ENCODE measurements at regions not wholly inside any gene's neighbourhood (a gene's known extent, or its start where the extent isn't known, plus 50 kb on each side); places are given as distances from the start of the nearest gene placed in this dataset.
"Not testable (repeated sequence)": the region's sequence is repeated elsewhere in the genome, so short reads cannot be mapped to it uniquely, and the experiment has no call there.

GRCh38 chrX:7690842-7691241 is 152.1 kb upstream of the VCX start:
- no peak overlapping the region for H3K4me3 Mint-ChIP-seq
- H3K9me3 Mint-ChIP-seq, result no peaks in the 10 kb centered on the region
- H3K4me1 Mint-ChIP-seq, result no peaks in the 10 kb centered on the region

GRCh38 chrX:7689791-7690412 is 153.1 kb upstream of the VCX start:
- Mint-ChIP-seq H3K27me3 (no peaks in the 10 kb centered on the region), H3K9me3 (peaks cover 2% of the 10 kb centered on the region), H3K36me3 (no peaks in the 10 kb centered on the region), H3K4me3 (no peak overlapping the region), H3K4me1 (no peaks in the 10 kb centered on the region), H3K27ac (no peak overlapping the region)

More at GRCh38 chrX:7690842-7691241, 152.1 kb upstream of the VCX start:
- H3K27me3 Mint-ChIP-seq, result no peaks in the 10 kb centered on the region
- H3K27ac Mint-ChIP-seq, result no peak overlapping the region
- no peaks in the 10 kb centered on the region for H3K36me3 Mint-ChIP-seq

DNA sequence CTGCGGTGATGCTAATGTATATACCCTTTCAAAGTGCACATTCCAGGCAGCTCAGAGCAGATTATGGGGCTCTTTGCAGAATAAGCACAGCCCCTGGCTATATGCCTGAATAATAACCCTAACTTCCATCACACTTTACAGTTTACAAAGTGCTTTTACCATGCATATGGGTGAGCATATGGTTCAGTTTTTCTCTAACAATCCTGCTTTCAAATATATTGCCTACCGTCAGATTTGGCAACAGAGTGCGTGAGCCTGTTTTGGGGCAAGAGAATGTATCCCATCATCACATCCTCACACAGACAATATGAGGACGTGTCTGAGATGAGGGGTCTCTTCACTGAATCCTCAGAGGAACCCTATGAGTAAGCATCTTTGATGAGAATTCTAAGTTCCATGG is 162.8 kb upstream of the VCX start:
- H3K4me3 Mint-ChIP-seq, result no peak overlapping the region
- H3K27ac Mint-ChIP-seq, result no peak overlapping the region
- no peaks in the 10 kb centered on the region for H3K27me3 Mint-ChIP-seq
- H3K36me3 Mint-ChIP-seq, result no peaks in the 10 kb centered on the region
- peaks cover 4% of the 10 kb centered on the region for H3K9me3 Mint-ChIP-seq
- no peaks in the 10 kb centered on the region for H3K4me1 Mint-ChIP-seq

- H3K4me3 Mint-ChIP-seq, result no peak overlapping the region
- H3K36me3 Mint-ChIP-seq, result no peaks in the 10 kb centered on the region
- no peak overlapping the region for H3K27ac Mint-ChIP-seq
- H3K27me3 Mint-ChIP-seq, result no peaks in the 10 kb centered on the region
- H3K9me3 Mint-ChIP-seq, result no peaks in the 10 kb centered on the region
- no peaks in the 10 kb centered on the region for H3K4me1 Mint-ChIP-seq
Measured at GRCh38 chrX:7654316-7654715, 188.7 kb upstream of the VCX start.

DNA sequence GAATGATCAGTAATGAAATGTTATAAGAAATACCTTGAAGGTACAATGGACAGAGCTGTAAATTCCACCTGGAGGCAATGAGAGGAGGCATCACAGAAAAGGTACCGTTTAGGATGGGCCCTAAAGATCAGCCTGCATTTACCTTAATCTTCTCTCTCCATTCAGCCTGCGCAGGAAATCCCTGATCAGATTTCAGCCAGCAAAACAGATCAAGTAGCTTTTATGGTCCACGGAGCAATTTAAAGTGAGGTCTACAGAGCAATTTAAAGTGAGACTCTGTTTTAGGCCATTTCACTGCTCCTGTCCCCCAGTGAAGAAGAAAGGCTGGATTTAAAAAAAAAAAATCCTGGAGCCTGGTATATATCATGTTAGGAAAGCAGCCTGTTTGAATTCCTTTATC is 195.1 kb upstream of the VCX start:
- Mint-ChIP-seq H3K27me3 (no peaks in the 10 kb centered on the region), H3K27ac (no peak overlapping the region), H3K4me3 (no peak overlapping the region), H3K36me3 (no peaks in the 10 kb centered on the region), H3K4me1 (no peaks in the 10 kb centered on the region), H3K9me3 (no peaks in the 10 kb centered on the region)

DNA sequence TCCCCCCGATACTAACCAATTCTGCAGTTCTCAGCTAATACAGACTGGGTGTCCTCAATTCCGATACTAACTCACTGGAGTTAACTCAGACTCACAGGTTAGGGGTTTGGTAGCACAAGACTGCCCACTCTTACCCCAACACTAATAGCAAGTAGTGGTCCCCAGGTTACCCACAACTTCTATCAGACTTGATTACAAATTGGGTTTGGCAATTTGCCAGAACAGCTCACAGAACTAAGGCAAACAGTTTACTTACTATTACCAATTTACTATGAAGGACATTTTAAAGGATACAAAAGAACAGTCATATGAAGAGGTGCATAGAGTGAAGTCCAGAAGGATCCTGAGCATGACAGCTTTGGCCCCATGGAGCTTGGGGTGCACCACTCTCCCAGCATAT is 201.8 kb upstream of the VCX start:
- Mint-ChIP-seq H3K27me3 (no peaks in the 10 kb centered on the region), H3K36me3 (no peaks in the 10 kb centered on the region), H3K27ac (no peak overlapping the region), H3K4me1 (no peaks in the 10 kb centered on the region), H3K9me3 (no peaks in the 10 kb centered on the region), H3K4me3 (no peak overlapping the region)

DNA sequence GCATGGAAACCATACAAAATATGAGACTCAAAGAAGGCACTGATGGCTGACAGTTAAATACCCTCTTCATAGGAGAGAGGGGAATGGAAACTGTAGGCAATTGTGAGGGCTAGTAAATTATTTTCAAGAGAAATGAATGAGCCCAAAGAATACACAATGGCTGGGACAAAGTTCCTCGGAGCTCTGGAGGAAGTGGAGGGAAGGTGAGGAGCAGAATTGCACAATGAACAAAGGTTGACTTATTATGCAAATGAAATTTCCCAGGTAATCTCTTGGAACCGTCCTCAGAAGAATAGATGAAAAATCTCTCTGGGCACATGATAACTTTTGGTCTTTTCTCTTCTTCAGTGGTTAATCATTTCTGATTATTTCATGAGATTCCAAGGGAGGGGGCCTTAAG is 202.6 kb upstream of the VCX start:
- no peak overlapping the region for H3K27ac Mint-ChIP-seq
- no peak overlapping the region for H3K4me3 Mint-ChIP-seq
- no peaks in the 10 kb centered on the region for H3K36me3 Mint-ChIP-seq
- no peaks in the 10 kb centered on the region for H3K27me3 Mint-ChIP-seq
- H3K9me3 Mint-ChIP-seq, result no peaks in the 10 kb centered on the region
- H3K4me1 Mint-ChIP-seq, result no peaks in the 10 kb centered on the region

DNA sequence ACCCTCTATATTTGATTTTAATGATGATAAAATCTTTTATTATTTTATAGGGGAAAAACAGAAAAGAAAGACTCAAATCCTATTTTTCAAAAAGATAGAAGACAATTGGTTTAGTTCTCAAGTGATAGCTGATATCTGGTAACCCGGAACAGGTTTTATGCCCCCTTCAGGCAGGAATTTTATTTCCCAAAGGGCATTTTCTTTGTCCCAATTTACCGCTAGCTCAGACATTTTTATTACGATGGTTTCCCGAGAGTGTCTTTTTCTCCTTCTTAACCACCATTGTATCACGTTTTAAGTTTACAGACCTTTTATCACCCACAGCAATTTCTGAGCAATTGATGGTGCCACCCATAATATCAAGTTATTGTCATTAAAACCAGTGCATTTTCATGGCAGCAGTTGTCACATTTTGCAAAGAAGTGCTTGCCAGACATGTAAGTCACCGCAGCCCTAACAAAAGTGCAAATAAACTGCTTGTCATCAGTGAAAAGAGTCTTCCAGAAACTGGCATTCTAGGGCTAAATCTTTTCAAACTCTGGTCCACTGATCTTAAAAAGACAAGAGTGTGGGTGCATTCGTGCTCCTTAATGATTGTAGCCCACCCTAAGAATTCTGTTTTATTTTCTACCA is 204.8 kb upstream of the VCX start:
- H3K4me3 Mint-ChIP-seq, result no peak overlapping the region

DNA sequence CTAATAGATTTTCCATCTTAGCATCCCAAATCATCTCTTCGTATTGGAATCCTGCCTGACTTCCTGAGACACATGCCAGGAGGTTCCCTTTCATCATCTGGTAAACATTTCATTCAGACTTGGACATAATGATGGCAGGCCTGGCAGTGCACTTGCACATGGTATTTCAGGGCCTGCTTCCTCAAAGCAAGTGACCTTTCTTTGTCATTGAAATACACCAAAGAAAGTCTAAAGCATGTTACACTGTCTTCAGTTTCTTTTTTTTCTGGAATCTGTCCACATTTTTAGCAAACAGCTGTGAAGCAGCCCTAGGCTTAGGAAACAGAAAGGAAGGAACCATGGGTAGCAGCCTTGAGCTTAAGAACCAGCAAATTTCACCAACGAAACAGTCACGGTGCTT is 205.9 kb upstream of the VCX start:
- H3K9me3 Mint-ChIP-seq, result no peaks in the 10 kb centered on the region
- H3K27ac Mint-ChIP-seq, result no peak overlapping the region
- H3K36me3 Mint-ChIP-seq, result no peaks in the 10 kb centered on the region
- H3K4me1 Mint-ChIP-seq, result no peaks in the 10 kb centered on the region
- H3K27me3 Mint-ChIP-seq, result no peaks in the 10 kb centered on the region
- no peak overlapping the region for H3K4me3 Mint-ChIP-seq

More for the DNA sequence above, 204.8 kb upstream of the VCX start:
- Mint-ChIP-seq H3K27ac (no peak overlapping the region), H3K27me3 (no peaks in the 10 kb centered on the region), H3K4me1 (no peaks in the 10 kb centered on the region), H3K9me3 (no peaks in the 10 kb centered on the region), H3K36me3 (no peaks in the 10 kb centered on the region)

DNA sequence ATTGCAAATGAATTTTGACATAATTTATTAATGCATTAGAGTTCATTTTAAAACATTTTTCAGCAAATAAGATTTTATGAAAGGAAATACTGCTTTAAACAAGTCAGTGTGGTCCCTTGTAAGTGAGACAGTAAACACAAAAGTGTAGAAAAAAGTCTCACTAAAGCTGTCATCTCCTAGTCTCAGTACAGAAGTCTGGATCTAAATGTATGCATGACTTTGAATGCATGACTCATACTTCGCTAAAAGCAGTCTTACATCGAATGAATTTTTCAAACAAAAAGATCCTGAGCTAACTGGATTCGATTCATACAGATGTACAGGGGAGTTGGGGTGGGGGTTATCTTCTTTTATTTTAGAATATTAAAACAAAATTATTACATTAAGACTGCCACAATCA is 207.4 kb upstream of the VCX start:
- Mint-ChIP-seq H3K4me3 (no peak overlapping the region), H3K36me3 (no peaks in the 10 kb centered on the region), H3K27me3 (no peaks in the 10 kb centered on the region), H3K9me3 (no peaks in the 10 kb centered on the region), H3K4me1 (no peaks in the 10 kb centered on the region), H3K27ac (no peak overlapping the region)

GRCh38 chrX:7620560-7620959 is 222.4 kb upstream of the VCX start:
- Mint-ChIP-seq H3K4me3 (no peak overlapping the region), H3K4me1 (no peaks in the 10 kb centered on the region), H3K36me3 (no peaks in the 10 kb centered on the region)

GRCh38 chrX:7617994-7618393 is 225.0 kb upstream of the VCX start:
- no peaks in the 10 kb centered on the region for H3K27me3 Mint-ChIP-seq
- no peak overlapping the region for H3K27ac Mint-ChIP-seq
- no peaks in the 10 kb centered on the region for H3K9me3 Mint-ChIP-seq
- no peaks in the 10 kb centered on the region for H3K4me1 Mint-ChIP-seq
- H3K4me3 Mint-ChIP-seq, result no peak overlapping the region
- no peaks in the 10 kb centered on the region for H3K36me3 Mint-ChIP-seq

More at GRCh38 chrX:7620560-7620959, 222.4 kb upstream of the VCX start:
- Mint-ChIP-seq H3K27ac (no peak overlapping the region), H3K9me3 (no peaks in the 10 kb centered on the region), H3K27me3 (peaks cover 2% of the 10 kb centered on the region)

DNA sequence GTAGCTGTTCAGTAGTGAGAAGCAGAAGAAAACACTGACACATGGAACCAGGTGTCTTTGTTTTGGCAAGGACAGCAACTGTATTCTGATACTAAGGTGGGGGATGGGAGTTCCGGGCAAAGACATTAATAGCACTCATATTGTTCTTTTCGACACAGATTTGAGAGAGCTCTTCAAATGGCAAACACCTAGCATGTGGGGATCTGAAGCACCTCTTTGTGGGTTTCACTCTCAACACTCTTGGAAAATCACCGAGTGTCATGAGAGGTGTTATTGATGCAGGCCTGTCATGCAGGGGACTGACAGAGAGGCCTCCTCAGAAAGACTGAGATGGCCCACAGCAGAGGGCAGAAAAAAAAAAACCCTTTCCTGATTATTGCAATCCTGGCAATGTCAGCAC is 228.4 kb upstream of the VCX start:
- Mint-ChIP-seq H3K9me3 (no peaks in the 10 kb centered on the region), H3K36me3 (no peaks in the 10 kb centered on the region), H3K4me1 (no peaks in the 10 kb centered on the region), H3K4me3 (no peak overlapping the region), H3K27me3 (no peaks in the 10 kb centered on the region), H3K27ac (no peak overlapping the region)

DNA sequence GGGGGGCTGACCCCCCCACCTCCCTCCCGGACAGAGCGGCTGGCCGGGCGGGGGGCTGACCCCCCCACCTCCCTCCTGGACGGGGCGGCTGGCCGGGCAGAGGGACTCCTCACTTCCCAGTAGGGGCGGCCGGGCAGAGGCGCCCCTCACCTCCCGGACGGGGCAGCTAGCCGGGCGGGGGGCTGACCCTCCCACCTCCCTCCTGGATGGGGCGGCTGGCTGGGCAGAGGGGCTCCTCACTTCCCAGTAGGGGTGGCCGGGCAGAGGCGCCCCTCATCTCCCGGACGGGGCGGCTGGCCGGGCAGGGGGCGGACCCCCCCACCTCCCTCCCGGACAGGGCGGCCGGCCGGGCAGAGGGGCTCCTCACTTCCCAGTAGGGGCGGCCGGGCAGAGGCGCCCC is 234.3 kb upstream of the VCX start:
- H3K27me3 Mint-ChIP-seq, H3K27ac Mint-ChIP-seq, H3K36me3 Mint-ChIP-seq, H3K4me3 Mint-ChIP-seq, H3K4me1 Mint-ChIP-seq, H3K9me3 Mint-ChIP-seq: not testable (repeated sequence)

GRCh38 chrX:7606039-7606652 is 236.8 kb upstream of the VCX start:
- no peak overlapping the region for H3K4me3 Mint-ChIP-seq
- no peaks in the 10 kb centered on the region for H3K4me1 Mint-ChIP-seq
- no peaks in the 10 kb centered on the region for H3K9me3 Mint-ChIP-seq
- no peaks in the 10 kb centered on the region for H3K27me3 Mint-ChIP-seq
- no peaks in the 10 kb centered on the region for H3K36me3 Mint-ChIP-seq
- no peak overlapping the region for H3K27ac Mint-ChIP-seq

DNA sequence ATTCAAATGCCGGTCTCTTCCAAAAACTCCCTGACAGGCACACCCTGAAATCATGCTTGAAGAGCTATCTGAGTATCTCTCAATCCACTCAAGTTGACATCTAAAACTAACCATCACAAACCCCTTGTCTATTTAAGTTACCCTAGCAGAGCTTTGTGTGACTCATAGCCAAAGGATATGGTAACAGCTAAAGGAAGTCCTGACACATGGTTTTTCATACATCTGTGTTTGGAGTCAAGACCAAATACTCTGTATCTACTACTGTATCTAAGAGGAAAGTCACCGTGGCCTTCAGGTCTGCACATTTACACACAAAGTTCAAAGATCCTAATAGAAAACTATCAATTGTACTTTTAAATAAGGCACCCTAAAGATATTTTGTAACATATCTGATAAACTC is 239.6 kb upstream of the VCX start:
- H3K4me3 Mint-ChIP-seq, result no peak overlapping the region
- H3K27ac Mint-ChIP-seq, result no peak overlapping the region
- no peaks in the 10 kb centered on the region for H3K27me3 Mint-ChIP-seq
- H3K9me3 Mint-ChIP-seq, result no peaks in the 10 kb centered on the region
- no peaks in the 10 kb centered on the region for H3K36me3 Mint-ChIP-seq
- H3K4me1 Mint-ChIP-seq, result no peaks in the 10 kb centered on the region

DNA sequence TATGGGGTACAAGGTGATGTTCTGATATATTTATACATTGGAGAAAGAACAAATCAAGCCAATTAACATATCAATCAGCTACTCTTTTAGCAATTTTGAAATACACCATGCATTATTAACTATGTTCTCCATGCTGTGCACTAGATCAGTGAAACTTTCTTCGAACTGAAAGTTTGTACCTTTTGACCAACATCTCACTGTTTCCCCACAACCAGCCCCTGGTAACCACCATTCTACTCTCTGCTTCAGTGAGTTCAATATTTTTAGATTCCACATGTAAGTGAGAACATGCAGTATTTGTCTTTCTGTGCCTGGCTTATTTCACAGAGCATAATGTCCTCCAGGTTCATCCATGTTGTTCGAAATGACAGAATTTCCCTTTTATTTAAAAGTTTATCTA is 246.1 kb upstream of the VCX start:
- H3K9me3 Mint-ChIP-seq, result no peaks in the 10 kb centered on the region
- no peaks in the 10 kb centered on the region for H3K36me3 Mint-ChIP-seq
- no peak overlapping the region for H3K4me3 Mint-ChIP-seq
- no peak overlapping the region for H3K27ac Mint-ChIP-seq
- H3K27me3 Mint-ChIP-seq, result no peaks in the 10 kb centered on the region
- H3K4me1 Mint-ChIP-seq, result no peaks in the 10 kb centered on the region

Data from activated naive CD4-positive, alpha-beta T cell treated with anti-CD3 and anti-CD28 coated beads, Interleukin-2, amount 50 U/mL, for 24 hours (primary cell).